ENCODE measurements at regions not wholly inside any gene's neighbourhood (a gene's known extent, or its start where the extent isn't known, plus 50 kb on each side); places are given as distances from the start of the nearest gene placed in this dataset.
"Not testable (repeated sequence)": the region's sequence is repeated elsewhere in the genome, so short reads cannot be mapped to it uniquely, and the experiment has no call there.

GRCh38 chr2:65789923-65790675, 357.7 kb upstream of the SPRED2 start:
- DNase-seq, result no peak

- DNase-seq, result no peak
These were observed 356.2 kb upstream of the SPRED2 start for GRCh38 chr2:65788556-65788955.

- no peak for DNase-seq
These were observed 354.4 kb upstream of the SPRED2 start for GRCh38 chr2:65786765-65787164.

DNA sequence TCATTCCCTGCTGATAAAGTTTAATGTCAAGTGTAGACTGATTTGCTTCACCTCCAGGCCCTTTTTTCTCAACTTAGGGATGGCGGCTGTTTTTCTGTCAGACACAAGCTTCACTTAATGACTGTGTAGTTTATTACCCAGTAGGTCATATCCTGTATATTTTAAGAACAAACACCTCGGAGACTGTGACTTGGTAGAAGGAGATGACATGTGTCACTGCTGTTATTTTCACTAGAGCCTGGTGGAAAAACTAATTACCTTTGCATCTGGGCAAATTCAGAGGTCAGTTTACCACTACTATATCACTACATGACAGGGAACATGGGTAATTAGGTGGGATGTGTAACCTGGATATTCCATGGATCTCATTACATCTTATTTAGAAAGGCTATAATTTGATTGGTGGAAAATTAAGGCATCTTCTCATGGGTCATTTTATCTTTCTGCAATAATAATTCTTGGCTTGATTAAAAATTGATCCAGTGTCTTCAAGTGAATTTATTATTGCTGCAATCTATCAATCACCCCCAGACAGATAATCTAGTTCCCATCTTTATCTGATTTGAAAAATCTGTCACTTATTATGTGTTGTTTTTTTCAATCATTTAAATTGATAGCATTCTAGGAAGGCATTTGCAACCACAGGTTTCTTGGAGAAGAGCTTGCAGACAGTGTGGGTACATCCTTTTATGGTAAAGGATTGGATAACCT, 353.8 kb upstream of the SPRED2 start:
- no peak for DNase-seq

DNA sequence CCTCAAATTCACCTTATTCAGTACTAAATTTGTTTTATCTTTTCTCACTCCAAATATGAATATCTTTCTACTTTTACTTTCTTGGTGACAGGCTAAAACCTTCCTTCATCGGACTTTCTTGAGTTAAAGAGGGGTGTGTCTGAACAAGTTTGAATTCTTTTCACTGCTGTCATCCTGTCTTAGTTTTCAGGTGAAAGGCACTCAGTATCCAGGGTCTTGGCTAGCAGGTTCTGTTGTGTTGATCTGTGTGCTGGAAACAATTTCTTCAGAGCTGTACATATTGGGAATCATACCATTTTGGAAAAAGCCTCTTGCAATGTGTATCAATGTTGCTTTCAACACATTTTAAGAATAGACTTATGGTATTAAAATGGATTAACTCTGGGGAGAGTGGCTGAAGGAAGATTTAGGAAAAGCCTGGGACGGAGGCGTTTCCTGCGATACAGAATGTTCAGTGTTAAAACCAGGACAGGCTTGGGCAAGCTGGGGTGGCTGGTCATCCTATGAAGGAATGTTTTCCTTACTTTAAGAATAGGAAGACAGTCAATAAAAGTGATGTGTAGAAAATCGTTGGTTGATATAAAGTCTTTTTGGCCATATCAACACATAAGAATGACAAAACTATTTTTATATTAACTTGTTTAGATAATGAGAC, 350.7 kb upstream of the SPRED2 start:
- DNase-seq, result no peak

DNA sequence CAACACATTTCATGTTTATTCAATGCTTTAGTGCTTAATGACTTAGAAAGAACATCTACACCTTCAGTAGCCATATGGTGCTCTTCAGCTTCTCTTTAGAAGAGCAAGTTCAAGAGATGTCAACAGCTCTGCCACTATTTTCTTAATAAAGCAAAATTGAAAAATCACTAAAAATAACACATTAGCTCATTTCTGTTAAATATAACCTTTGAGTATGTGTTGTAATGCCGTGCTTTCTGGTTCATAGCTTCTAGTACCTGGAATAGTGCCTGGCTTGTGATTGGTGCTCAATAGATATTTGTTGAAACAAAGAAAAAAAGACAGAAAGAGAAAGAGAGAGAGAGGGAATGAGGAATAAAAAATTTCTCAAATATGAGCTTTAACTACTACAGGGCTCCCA, 349.8 kb upstream of the SPRED2 start:
- DNase-seq, result no peak

GRCh38 chr2:65781756-65782155, 349.4 kb upstream of the SPRED2 start:
- DNase-seq, result no peak

DNA sequence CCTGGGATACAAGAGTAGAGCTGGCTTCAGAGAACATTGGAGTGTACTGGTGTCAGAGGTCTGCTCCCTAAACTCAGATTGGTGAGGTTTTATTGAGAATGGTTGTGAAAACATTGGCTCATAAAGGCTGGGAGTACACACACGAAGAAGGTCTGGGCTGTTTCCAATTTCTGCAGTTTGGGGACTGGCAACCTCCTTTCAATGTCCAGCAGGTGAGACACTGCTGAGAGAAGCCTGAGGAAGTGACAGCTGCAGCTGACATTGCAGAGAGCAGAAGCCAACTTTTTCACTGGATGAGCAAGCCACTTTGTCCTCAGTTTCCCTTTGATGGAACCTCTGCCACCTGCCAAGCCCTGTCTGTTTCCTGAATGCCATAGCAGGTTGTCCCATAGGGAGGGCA, 346.6 kb upstream of the SPRED2 start:
- no peak for DNase-seq

- no peak for DNase-seq
These were observed 345.7 kb upstream of the SPRED2 start for GRCh38 chr2:65778137-65778536.

DNA sequence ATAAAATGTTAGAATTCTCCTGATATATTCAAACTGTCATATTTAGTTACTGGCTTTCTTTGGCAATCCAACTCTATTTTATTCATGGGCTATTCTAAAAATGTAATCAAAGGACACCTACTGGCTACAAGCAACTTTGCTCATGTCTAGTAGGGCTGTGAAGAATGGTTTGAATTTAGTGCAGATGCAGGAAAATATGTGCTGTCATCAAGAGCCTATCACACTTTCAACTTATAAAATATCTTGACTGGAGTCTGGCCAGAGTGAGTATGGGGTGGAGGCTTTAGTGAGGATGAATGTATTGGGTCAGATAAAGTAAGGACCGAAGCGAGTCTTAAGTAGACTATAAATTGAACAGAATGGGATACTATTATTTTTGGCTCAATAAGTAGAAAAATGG, 343.4 kb upstream of the SPRED2 start:
- no peak for DNase-seq

DNA sequence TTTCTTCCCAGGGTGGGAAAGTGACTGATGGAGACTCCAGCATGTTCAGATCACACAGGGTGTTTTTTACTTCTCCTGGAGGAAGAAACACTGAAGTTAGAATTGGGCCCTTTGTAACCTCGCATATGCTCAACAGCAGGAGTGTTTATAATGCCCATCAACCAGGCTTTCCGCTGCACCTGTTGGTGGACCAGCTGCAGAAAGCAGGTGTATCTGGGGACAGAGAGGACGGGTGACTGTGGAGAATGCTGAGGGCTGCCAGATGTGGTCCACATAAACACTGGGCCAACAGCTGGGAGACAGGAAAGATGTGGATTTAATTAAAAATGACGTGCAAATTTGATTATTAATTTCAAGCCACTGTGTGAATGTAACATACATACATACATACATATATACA, 335.5 kb upstream of the SPRED2 start:
- DNase-seq, result no peak

- DNase-seq, result no peak
These were observed 334.4 kb upstream of the SPRED2 start for GRCh38 chr2:65766768-65767267.

- no peak for DNase-seq
These were observed 333.0 kb upstream of the SPRED2 start for GRCh38 chr2:65765376-65765775.

- no peak for DNase-seq
These were observed 329.7 kb upstream of the SPRED2 start for GRCh38 chr2:65762068-65762467.

DNA sequence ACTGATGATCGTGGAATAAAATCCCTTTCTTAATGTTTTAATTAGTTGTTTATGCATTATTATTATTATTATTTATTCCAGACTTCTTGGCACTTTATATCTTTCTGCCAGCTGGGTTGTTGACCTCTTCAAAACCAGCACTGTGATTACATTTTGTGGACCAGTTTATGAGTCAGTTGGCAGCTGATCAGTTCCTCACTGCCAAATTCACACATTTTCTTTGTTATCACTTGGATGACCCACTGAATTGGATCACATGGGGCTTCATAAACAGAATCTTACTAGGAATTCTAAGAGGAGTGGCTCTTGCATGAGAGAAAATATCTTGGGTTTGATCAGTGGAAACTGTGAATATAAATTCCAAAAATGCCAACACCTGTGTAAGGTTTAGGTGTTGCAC, 321.8 kb upstream of the SPRED2 start:
- no peak for DNase-seq

DNA sequence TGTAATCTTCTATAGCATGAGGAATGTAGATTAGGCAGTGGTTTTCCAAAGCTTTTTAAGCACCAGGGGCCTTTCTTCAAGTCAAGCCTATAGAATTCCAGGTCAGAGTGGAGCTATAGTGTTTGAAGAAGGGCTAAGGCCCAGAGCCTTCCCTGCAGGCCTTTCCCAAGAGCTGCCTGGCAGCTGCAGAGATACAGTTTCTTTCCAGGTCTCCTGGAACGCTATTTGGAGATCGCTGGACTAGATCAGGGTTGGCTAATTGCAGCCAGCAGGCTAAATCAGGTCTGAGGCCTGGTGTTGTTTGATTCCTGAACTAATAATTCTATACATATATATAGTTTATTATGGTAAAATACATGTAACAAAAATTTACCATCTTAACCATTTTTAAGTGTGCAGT, 319.0 kb upstream of the SPRED2 start:
- peak; percentile 22 for DNase-seq

DNA sequence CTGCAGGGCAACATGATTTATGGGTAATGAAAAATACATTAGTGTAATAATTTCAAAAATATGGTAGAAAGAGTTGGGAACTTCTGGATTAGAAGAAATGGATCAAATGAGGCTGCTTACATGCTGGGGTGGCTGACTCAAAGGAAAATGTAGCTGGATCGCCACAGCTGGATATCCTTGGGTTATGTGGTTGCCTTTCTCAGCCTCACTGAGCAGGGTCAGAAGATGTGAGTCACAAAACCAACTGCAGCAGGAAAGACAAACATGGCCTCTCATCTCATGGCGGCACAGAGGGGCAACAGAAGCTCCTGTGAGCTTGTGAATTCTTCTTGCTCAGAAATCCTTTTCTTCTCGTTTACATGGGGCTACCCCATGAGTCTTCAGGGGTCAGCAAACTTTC, 317.1 kb upstream of the SPRED2 start:
- no peak for DNase-seq

DNA sequence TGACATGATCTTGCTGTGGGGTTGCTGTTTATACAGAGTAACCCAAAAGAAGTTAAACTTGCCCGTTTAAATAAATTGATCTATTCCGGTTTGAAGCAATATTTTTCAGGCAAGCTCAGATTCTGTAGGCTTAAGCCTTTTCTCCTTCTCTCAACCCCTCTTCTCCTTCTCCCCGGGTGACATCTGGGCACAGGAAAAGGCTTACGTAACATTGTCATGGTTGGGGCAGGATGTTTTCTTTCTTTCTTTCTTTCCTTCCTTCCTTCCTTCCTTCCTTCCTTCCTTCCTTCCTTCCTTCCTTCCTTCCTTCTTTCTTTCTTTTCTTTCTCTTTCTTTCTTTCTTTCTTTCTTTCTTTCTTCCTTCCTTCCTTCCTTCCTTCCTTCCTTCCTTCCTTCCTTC, 315.5 kb upstream of the SPRED2 start:
- DNase-seq, result not testable (repeated sequence)

DNA sequence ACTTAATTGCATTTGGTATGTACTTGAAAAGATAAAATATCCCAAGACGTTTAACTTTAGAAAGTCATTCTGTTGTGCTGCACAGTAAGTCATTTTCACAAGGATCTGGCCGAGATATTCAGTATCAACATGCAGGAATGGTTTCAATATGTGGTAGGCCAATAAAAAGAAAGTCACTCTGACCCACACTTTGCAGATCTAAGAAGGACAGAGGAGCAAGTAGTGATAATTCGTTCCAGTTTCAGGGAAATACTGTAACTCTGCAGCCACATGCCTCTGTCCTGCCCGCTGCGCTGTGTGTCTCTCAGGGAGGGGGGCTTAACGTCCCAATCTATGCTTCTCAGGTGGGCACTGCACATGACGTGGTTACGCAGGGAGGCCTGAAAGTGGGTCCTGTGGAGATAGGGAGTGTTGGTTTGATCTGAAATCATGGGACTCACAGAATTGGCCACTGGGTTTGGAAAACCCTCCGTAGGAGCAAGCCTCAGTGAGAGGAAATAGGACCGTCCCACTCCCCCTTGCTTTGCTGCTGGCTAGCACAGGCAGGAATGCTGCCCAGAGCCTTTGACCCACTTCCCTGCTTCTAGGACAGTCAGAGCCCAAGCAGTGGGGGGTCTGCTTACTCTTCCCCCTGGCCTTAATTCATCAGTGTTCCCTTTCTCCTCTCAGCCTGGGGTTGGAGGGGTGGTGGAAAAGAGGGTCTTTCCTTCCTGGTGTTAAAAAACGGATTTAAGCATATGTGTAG, 314.7 kb upstream of the SPRED2 start:
- DNase-seq, result peak; percentile 41

GRCh38 chr2:65744477-65745200, 312.2 kb upstream of the SPRED2 start:
- DNase-seq, result no peak

DNA sequence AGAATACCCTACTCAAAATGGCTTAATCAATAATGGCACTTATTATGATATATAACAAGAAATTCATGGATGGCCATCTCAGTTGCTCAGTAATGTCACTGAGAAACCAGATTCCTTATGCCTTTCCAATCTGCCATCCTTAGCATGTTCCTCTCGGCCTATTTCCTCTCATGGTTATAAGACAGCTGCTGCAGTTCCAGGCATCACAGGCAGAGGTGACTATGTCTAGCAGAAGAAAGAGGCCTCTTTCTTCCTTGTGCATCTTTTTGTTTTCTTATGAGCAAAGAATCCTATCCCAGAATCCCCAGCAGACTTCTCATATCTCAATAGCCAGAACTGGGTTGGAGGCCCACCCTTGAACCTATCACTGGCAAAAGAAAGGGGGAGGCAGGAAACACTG, 310.6 kb upstream of the SPRED2 start:
- DNase-seq, result no peak

DNA sequence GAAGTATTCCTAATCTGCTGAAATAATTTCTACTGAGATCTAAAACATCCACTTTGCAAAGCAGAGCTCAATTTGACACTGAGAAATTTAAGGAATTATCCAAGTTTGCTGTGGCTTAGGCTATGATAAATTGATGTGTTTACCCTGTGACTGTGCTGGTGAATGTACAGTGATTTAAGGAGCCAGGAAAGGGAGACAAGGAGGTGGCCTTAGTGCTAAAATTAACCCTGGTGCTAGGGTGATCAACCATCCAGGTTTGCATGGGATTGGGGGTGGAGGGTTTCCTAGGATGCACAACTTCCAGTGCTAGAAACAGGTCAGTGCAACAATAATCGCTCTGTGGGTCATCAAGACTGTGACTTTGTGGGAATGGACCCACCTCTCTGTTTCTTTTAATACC, 307.5 kb upstream of the SPRED2 start:
- no peak for DNase-seq

Measured in muscle of arm (tissue), 1 donor.